ENCODE measurements at regions not wholly inside any gene's neighbourhood (a gene's known extent, or its start where the extent isn't known, plus 50 kb on each side); places are given as distances from the start of the nearest gene placed in this dataset.

GRCh38 chr2:129460299-129461198 lies 518.9 kb upstream of the RAB6C start:
- TF ChIP-seq, protein P1, sequence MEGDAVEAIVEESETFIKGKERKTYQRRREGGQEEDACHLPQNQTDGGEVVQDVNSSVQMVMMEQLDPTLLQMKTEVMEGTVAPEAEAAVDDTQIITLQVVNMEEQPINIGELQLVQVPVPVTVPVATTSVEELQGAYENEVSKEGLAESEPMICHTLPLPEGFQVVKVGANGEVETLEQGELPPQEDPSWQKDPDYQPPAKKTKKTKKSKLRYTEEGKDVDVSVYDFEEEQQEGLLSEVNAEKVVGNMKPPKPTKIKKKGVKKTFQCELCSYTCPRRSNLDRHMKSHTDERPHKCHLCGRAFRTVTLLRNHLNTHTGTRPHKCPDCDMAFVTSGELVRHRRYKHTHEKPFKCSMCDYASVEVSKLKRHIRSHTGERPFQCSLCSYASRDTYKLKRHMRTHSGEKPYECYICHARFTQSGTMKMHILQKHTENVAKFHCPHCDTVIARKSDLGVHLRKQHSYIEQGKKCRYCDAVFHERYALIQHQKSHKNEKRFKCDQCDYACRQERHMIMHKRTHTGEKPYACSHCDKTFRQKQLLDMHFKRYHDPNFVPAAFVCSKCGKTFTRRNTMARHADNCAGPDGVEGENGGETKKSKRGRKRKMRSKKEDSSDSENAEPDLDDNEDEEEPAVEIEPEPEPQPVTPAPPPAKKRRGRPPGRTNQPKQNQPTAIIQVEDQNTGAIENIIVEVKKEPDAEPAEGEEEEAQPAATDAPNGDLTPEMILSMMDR (IDR thresholded peaks at IDR 0.05) = no peak
- TF ChIP-seq POLR2A (IDR thresholded peaks at IDR 0.05) = no peak
- H3K4me1 ChIP-seq = no peaks in the 10 kb centered on the region
- H3K36me3 ChIP-seq = no peaks in the 10 kb centered on the region
- H3K27ac ChIP-seq = no peak overlapping the region
- no peaks in the 10 kb centered on the region for H3K27me3 ChIP-seq
- no peaks in the 10 kb centered on the region for H3K9me3 ChIP-seq
- H3K4me3 ChIP-seq = no peak overlapping the region
- DNase-seq = no peak

DNA sequence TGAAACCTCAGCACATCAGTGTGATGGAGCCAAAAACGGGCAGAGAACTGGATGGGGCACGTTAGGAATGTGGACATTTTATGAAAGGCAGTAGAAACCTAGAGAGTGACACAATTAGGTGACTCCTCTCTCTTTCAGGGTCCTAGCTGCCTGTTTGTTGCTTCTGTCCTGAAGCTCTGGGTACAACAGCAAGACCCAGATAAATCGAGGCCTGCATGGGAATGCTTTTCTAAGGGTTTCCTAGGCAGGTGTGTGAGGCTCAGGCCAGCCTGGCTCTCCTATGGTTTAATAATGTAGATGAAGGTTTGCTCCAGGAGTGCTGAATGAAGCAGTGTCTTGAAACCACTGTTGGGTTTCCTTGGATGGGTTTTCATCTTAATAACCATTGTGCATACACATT lies 517.1 kb upstream of the RAB6C start:
- Histone ChIP-seq H3K4me1 (no peaks in the 10 kb centered on the region), H3K9me3 (no peaks in the 10 kb centered on the region), H3K27me3 (no peaks in the 10 kb centered on the region), H3K4me3 (no peak overlapping the region), H3K36me3 (no peaks in the 10 kb centered on the region), H3K27ac (no peak overlapping the region)
- no peak for TF ChIP-seq POLR2A (IDR thresholded peaks at IDR 0.05)
- TF ChIP-seq, protein P1 (IDR thresholded peaks at IDR 0.05) = no peak
- DNase-seq = no peak

GRCh38 chr2:129462967-129463366 lies 516.5 kb upstream of the RAB6C start:
- TF ChIP-seq, protein P1 (IDR thresholded peaks at IDR 0.05) = no peak
- TF ChIP-seq POLR2A (IDR thresholded peaks at IDR 0.05) = no peak
- Histone ChIP-seq H3K4me3 (no peak overlapping the region), H3K36me3 (no peaks in the 10 kb centered on the region), H3K4me1 (no peaks in the 10 kb centered on the region), H3K27ac (no peak overlapping the region), H3K9me3 (no peaks in the 10 kb centered on the region), H3K27me3 (no peaks in the 10 kb centered on the region)
- DNase-seq = no peak

DNA sequence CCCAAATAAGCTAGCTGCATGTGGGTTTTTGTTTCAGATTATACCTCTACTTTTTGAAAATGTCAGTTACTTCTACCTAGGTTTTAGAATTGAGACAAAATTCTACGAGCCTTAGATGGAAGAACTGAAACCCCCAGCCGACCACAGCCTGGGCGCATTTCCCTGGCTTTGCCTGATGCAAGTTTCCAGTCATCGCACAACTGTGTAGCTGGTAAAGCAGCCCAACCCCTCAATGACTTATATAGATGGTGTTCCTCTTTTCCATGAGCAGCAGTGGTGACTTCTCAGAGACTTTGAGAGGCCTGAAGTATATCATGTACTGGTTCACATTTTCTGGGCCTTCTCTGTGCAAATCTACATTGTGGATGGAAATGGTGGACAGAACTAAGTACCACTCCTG lies 515.4 kb upstream of the RAB6C start:
- no peak for DNase-seq
- TF ChIP-seq POLR2A (IDR thresholded peaks at IDR 0.05) = no peak
- TF ChIP-seq, protein P1 (IDR thresholded peaks at IDR 0.05) = no peak

GRCh38 chr2:129464631-129465030 lies 514.8 kb upstream of the RAB6C start:
- no peak for DNase-seq
- Histone ChIP-seq H3K36me3 (no peaks in the 10 kb centered on the region), H3K4me1 (no peaks in the 10 kb centered on the region), H3K27me3 (no peaks in the 10 kb centered on the region), H3K4me3 (no peak overlapping the region), H3K9me3 (no peaks in the 10 kb centered on the region), H3K27ac (no peak overlapping the region)
- TF ChIP-seq, protein P1 (IDR thresholded peaks at IDR 0.05) = no peak
- no peak for TF ChIP-seq POLR2A (IDR thresholded peaks at IDR 0.05)

More for the DNA sequence above, 515.4 kb upstream of the RAB6C start:
- no peaks in the 10 kb centered on the region for H3K36me3 ChIP-seq
- H3K4me3 ChIP-seq = no peak overlapping the region
- no peaks in the 10 kb centered on the region for H3K27me3 ChIP-seq
- no peak overlapping the region for H3K27ac ChIP-seq
- H3K4me1 ChIP-seq = no peaks in the 10 kb centered on the region
- no peaks in the 10 kb centered on the region for H3K9me3 ChIP-seq

Measured in Peyer's patch (tissue), 4 donors.